GM12891 (cell line): ENCODE measurements at regions not wholly inside any gene's neighbourhood (a gene's known extent, or its start where the extent isn't known, plus 50 kb on each side); places are given as distances from the start of the nearest gene placed in this dataset.

Source experiments
- DNase-seq: peaks from one replicate; pipeline ENCODE4 v3.0.0; 2011; ENCODE audit warnings: low spot score; ENCODE audit not compliant: insufficient read length
- FAIRE-seq: peaks from 2 replicates; lab custom pipeline; 2011; peaks lifted over from hg19 to GRCh38; lab: Jason Lieb, UNC
- PAX5 ChIP-seq: IDR thresholded peaks from 2 replicates; pipeline ENCODE4 v1.6.1; 2011; ENCODE audit warnings: low read length, moderate library complexity, mild to moderate bottlenecking; ENCODE audit not compliant: insufficient read depth, severe bottlenecking
- POLR2A ChIP-seq: IDR thresholded peaks from 2 replicates; pipeline ENCODE4 v1.6.1; 2011; ENCODE audit warnings: low read depth, low read length, control low read depth
- POLR2AphosphoS5 ChIP-seq: IDR thresholded peaks from 2 replicates; pipeline ENCODE4 v1.6.1; 2011; ENCODE audit warnings: low read depth, low read length, control low read depth
- POU2F2 ChIP-seq: IDR thresholded peaks from 2 replicates; pipeline ENCODE4 v1.6.1; 2011; ENCODE audit warnings: low read depth, mild to moderate bottlenecking, control low read depth, low read length, moderate library complexity
- SPI1 ChIP-seq: IDR thresholded peaks from 2 replicates; pipeline ENCODE4 v1.6.1; 2011; ENCODE audit warnings: low read depth, low read length, control low read depth
- TAF1 ChIP-seq: IDR thresholded peaks from 2 replicates; pipeline ENCODE4 v1.6.1; 2011; ENCODE audit warnings: low read depth, low read length, control low read depth

DNA sequence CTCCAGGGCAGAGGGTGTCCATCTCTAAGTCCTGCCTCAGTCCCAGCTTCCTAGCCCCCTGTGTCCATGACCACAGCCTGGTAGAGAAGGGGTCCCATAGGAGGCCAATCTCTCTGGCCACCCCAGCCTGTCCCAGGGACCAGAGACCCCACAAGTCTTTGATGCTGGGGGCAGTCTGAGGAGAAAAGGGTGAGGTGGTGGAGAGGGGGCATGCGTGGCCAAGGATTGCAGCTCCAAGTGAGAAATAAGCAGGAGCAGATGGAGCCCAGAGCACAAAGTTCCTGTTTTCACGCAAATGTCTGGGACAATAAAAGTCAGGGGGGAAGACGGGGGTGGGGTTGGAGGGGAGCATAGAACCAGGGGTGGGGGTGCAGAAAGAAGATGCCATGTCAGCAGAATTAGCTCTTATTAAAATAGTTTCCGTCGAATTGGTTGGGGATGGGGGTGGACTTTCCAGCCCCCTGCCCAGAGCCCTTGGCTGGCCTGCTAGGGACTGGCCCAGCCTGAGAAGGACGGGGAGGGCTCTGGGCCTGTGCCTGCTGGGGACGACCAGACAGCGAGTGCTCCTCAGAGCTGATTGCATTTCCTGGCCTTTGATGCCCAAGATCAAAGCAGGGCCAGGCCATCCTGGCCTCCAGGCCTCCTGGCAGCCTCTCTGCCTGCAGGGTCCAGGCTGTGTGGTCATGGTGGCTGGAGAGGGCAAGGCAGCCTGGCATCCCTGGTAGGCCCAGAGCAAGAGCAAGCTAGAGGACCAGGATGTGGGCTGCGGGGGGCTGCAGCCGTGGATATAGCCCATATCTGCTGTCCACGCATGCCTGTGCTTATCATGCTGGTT, 337.1 kb downstream of the DYSF start:
- FAIRE-seq = no peak
- no peak for DNase-seq
- TF ChIP-seq POLR2AphosphoS5 (no peak), SPI1 (no peak), TAF1 (no peak), POLR2A (no peak), POU2F2 (no peak), PAX5 (no peak)

DNA sequence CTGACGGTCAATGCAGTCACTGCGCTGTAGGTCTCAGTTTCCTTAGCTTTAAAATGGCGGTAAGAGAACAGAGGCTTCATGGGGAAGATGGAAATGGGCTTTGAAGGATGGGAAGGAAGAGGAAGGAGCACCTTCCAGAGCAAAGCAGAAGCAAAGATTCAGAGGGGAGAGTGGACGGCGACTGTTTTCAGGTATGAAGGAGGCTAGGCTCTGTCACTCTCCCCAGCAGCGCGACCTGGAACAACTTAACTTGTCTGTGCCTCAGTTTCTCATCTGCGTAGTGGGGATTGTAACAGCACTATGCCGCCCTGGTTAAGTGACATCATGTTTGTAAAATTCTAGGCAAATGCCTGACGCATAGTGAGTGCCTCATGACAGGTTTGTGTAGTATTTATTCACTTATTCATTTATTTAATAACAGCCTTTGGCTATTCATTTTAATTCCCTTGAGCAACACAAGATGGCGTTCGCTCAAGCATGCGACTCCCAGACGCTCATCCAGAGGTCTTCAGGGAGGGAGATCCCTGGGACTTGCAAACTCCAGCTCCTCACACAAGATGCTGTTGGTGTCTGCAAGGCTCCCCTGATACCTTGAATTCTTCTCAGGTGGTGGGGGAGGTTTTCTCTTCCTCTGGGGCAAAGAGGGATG, 336.3 kb downstream of the DYSF start:
- DNase-seq (no peak), FAIRE-seq (no peak)
- TF ChIP-seq POU2F2 = no peak
- TF ChIP-seq TAF1 = no peak
- no peak for TF ChIP-seq SPI1
- no peak for TF ChIP-seq POLR2A
- no peak for TF ChIP-seq POLR2AphosphoS5
- TF ChIP-seq PAX5 = no peak

DNA sequence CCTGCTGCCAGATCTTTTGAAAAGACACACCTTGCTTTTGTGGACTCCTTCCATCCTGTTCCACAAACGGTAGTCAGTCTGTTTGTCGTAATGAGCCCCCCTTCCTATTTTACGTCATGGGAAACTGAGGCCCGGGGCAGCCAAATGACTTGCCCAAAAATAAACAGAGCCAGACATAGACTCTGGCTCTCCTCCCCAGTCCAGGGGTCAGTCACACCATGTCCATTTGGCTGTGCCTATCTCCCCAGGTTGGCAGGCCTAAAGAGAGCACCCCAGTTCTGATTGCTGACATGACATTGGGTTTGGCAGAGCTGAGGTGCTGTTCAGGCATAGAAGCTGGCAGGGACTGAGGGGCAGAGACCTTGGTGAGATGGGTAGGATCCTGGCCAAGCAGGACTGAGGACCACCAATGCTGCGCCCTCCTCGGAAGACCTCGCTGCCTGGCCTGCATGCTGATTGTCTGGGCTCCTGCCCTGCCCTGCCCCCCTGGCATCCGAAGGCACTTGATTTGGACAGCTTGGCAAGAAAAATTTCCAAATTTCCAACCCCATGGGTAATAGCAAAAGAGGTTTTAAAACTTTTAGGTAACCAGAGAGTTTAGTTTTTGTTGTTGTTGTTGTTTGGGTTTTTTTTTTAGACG, 335.4 kb downstream of the DYSF start:
- FAIRE-seq = no peak
- TF ChIP-seq POLR2AphosphoS5 = no peak
- no peak for TF ChIP-seq POU2F2
- TF ChIP-seq SPI1 = no peak
- TF ChIP-seq PAX5 = no peak
- TF ChIP-seq POLR2A = no peak
- TF ChIP-seq TAF1 = no peak
- DNase-seq = no peak

DNA sequence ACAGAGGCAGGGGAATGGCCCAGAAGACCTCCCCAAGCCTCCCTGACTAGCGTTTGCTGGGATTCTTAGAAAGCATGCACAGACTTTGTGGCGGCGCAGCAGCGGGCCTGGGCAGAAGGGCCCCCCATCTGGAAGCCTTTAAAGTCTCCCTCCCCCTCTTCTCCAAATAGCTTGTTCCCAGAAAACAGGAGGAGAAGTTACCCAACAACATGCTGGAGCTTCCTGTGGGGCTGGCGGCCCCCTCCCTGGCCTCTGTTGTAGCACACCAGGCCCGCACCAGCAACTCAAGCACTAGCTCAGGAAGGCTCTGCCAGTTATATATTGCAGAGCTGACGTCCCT, 334.8 kb downstream of the DYSF start:
- no peak for TF ChIP-seq POLR2A
- TF ChIP-seq PAX5 = no peak
- TF ChIP-seq POU2F2 = no peak
- TF ChIP-seq TAF1 = no peak
- no peak for TF ChIP-seq SPI1
- TF ChIP-seq POLR2AphosphoS5 = no peak
- FAIRE-seq (no peak), DNase-seq (no peak)

DNA sequence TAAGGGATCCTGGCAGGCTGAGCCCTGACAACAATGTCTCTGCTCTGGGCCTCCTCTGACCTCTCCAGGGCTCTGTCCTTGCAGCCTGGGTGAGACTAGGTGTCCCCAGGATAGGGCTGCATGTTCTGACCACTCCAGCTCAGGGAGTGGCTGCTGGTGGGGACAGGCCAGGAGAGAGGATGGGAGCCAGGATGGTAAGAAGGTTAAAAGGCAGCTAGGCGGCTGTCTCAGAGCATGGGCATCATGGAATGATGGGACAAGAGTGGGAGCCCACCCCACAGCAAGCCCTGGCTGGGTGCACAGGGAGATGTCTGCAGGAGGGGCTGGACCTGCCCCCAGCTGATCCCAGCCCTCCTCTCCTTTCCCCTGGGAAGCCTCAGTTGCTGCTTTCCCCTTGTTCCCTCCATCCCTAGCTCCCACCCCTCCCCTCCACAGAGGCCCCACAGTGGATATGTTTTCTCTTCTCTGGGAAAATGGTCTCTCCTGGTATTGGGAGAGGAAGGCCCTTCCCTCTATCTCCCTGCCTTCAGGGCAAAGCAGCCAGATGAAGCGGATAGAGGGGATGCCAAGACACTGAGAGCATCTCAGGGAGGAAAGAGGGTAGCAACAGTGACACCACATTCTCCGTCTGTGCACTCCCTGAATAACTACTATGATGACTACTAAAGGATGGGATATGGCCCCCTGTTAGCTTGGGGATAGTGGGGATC, 334.3 kb downstream of the DYSF start:
- TF ChIP-seq TAF1 (no peak), PAX5 (no peak), POU2F2 (no peak), POLR2A (no peak), POLR2AphosphoS5 (no peak), SPI1 (no peak)
- DNase-seq (no peak), FAIRE-seq (no peak)

DNA sequence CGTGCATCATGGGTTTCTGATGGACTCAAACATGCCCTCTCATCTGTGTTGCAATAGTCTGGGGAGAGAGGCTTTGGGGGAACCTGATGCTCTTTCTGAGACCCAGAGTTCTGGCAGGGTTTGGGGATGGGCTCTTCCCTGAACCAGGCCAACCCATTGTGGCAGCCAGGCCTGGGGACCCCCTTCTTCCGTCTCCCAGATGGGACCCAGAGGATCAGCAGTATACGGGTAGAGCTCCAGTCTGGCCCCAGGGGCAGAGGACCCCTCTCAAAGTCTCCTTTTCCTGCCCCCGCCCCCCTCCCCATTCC, 333.7 kb downstream of the DYSF start:
- no peak for DNase-seq
- no peak for FAIRE-seq
- no peak for TF ChIP-seq PAX5
- no peak for TF ChIP-seq SPI1
- TF ChIP-seq POLR2A = no peak
- no peak for TF ChIP-seq TAF1

DNA sequence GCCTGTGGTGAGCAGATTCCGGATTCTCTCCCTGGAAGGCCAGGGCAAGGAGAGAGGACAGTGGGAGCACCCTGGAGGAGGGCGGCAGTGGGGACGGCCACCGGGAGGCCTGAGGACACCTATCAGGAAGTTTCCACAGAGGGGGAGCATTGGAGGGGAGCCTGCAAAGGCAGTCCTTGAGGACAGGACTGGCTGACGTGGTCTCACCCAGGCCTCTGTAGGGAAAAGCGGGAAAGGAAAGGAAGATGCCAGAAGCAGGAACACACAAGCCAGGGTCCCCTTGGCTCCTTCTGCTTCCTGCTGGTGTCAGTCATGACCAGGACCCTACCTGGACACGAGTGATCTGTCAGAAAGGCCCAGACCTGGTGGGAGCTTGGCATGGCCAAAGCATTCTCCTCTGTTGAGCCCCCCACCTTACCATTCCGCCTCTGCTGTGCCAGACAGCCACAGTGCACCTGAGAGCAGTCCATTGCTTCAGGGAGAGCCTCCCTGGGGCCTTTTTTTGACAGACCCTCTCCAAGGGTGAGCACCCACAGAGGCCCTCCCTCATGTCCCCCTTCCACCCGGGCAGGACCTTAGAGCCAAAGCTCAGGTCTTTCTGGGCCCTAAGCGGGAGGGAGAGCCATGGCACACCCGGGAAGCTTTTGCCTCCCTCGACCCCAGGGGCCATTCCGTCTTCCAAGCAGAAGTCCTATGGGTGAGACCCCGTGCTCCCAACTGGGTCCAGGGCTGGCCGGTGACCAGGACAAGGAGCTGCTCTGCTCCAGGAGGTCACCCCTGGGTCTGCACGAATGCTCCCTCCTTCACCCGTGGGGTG, 333.1 kb downstream of the DYSF start:
- no peak for FAIRE-seq
- no peak for TF ChIP-seq PAX5
- TF ChIP-seq TAF1 = no peak
- TF ChIP-seq SPI1 = no peak
- no peak for TF ChIP-seq POU2F2
- no peak for TF ChIP-seq POLR2AphosphoS5

DNA sequence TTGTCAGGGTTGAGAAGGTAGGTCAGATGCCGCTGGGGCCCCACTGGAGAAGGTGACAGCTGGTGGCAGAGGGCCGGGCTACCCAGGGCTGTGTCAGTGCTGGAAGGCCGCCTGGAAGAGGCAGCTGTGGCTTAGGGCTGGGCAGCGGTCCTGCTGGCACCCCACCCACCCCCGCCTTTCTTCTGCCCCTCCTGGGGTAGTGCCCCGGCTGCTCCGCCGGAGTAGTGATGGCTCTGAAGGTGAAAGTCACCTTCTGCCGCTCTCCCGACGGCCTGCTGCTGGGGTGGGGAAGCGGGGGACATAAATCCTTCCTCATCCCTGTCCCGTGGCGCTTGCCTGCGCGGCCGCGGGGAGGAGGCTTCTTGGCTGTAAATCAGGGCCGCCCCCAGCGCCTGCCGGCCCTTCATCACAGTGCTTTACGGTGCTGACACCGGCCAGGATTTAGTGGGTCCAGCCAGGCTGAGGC, 332.2 kb downstream of the DYSF start:
- FAIRE-seq (no peak), DNase-seq (no peak)

More for the DNA sequence above, 333.1 kb downstream of the DYSF start:
- DNase-seq = no peak

More for the DNA sequence above, 332.2 kb downstream of the DYSF start:
- TF ChIP-seq SPI1 (no peak), PAX5 (no peak), POU2F2 (no peak), POLR2A (no peak), POLR2AphosphoS5 (no peak), TAF1 (no peak)
